ENCODE measurements at regions not wholly inside any gene's neighbourhood (a gene's known extent, or its start where the extent isn't known, plus 50 kb on each side); places are given as distances from the start of the nearest gene placed in this dataset.

GRCh38 chr3:76582632-76583378, 457.1 kb upstream of the ROBO2 start:
- TF ChIP-seq CTCF (IDR thresholded peaks at IDR 0.05) (no peak), EZH2 (IDR thresholded peaks at IDR 0.05; ENCODE audit: borderline replicate concordance, insufficient read depth, low read depth, low read length, poor library complexity, severe bottlenecking) (no peak)
